ENCODE measurements at regions not wholly inside any gene's neighbourhood (a gene's known extent, or its start where the extent isn't known, plus 50 kb on each side); places are given as distances from the start of the nearest gene placed in this dataset.

- 94 to 100% methylated on average over 1 to 3 of the region's 3 CpGs for WGBS, 2 donors (ENCODE audit: low coverage in 1 of 2)
- no peaks in the 10 kb centered on the region for H3K36me3 ChIP-seq
- H3K4me1 ChIP-seq: peaks cover 2 to 15% (median 13%) of the 10 kb centered on the region in 4 donors
- intact Hi-C loops (cut with DNase I; ENCODE audit: low total_unique reads) (no loop called here), in situ Hi-C loops (cut with MboI; ENCODE audit: low pct_ligation_motif_present in 1 of 4, low pct_unique_long_range_greater_than_20kb in 1 of 4, low sequenced_read_pairs in 3 of 4) (no loop called here)
- TF ChIP-seq EP300 (IDR thresholded peaks at IDR 0.05; ENCODE audit: low read depth): no peak
- TF ChIP-seq CTCF (IDR thresholded peaks at IDR 0.05): no peak
- no peak for TF ChIP-seq POLR2A (IDR thresholded peaks at IDR 0.05)
- no peak for TF ChIP-seq POLR2AphosphoS5 (IDR thresholded peaks at IDR 0.05)
- H3K27me3 ChIP-seq: no peaks in the 10 kb centered on the region
- H3K9me3 ChIP-seq: peaks cover 0 to 8% of the 10 kb centered on the region in 2 donors
- H3K4me3 ChIP-seq: no peak overlapping the region
- H3K27ac ChIP-seq: no peak overlapping the region
- DNase-seq: no peak
Observed at GRCh38 chr2:8528863-8529262, 153.0 kb upstream of the ID2 start.

GRCh38 chr2:8529706-8530277 lies 152.1 kb upstream of the ID2 start:
- Histone ChIP-seq H3K4me3 (no peak overlapping the region), H3K36me3 (no peaks in the 10 kb centered on the region), H3K9me3 (peaks cover 0 to 8% of the 10 kb centered on the region in 2 donors), H3K27me3 (no peaks in the 10 kb centered on the region), H3K4me1 (peaks cover 2 to 17% (median 13%) of the 10 kb centered on the region in 4 donors), H3K27ac (no peak overlapping the region)
- no peak for DNase-seq
- WGBS, 2 donors (ENCODE audit: low coverage in 1 of 2): 77 to 94% methylated on average over 3 to 6 of the region's 6 CpGs
- in situ Hi-C loops (cut with MboI; ENCODE audit: low pct_ligation_motif_present in 1 of 4, low pct_unique_long_range_greater_than_20kb in 1 of 4, low sequenced_read_pairs in 3 of 4) (no loop called here), intact Hi-C loops (cut with DNase I; ENCODE audit: low total_unique reads) (no loop called here)
- TF ChIP-seq POLR2AphosphoS5 (IDR thresholded peaks at IDR 0.05) (no peak), EP300 (IDR thresholded peaks at IDR 0.05; ENCODE audit: low read depth) (no peak), CTCF (IDR thresholded peaks at IDR 0.05) (no peak)

- Histone ChIP-seq H3K4me1 (peaks cover 2 to 17% (median 7%) of the 10 kb centered on the region in 4 donors), H3K9me3 (peaks cover 0 to 8% of the 10 kb centered on the region in 2 donors), H3K27ac (no peak overlapping the region), H3K27me3 (no peaks in the 10 kb centered on the region), H3K4me3 (no peak overlapping the region), H3K36me3 (no peaks in the 10 kb centered on the region)
- in situ Hi-C loops (cut with MboI; ENCODE audit: low pct_ligation_motif_present in 1 of 4, low pct_unique_long_range_greater_than_20kb in 1 of 4, low sequenced_read_pairs in 3 of 4): no loop called here
- intact Hi-C loops (cut with DNase I; ENCODE audit: low total_unique reads): no loop called here
- 89% methylated on average over 1 of the region's 1 CpG for WGBS, 2 donors (ENCODE audit: low coverage in 1 of 2)
- no peak for DNase-seq
- TF ChIP-seq POLR2AphosphoS5 (IDR thresholded peaks at IDR 0.05): no peak
- TF ChIP-seq CTCF (IDR thresholded peaks at IDR 0.05): no peak
- no peak for TF ChIP-seq EP300 (IDR thresholded peaks at IDR 0.05; ENCODE audit: low read depth)
- no peak for TF ChIP-seq POLR2A (IDR thresholded peaks at IDR 0.05)
Observed at GRCh38 chr2:8531481-8531880, 150.4 kb upstream of the ID2 start.

GRCh38 chr2:8532438-8532837 lies 149.4 kb upstream of the ID2 start:
- Histone ChIP-seq H3K4me1 (peaks cover 0 to 22% (median 6%) of the 10 kb centered on the region in 4 donors), H3K4me3 (no peak overlapping the region), H3K27ac (no peak overlapping the region), H3K36me3 (no peaks in the 10 kb centered on the region), H3K27me3 (no peaks in the 10 kb centered on the region), H3K9me3 (peaks cover 0 to 8% of the 10 kb centered on the region in 2 donors)
- intact Hi-C loops (cut with DNase I; ENCODE audit: low total_unique reads) (no loop called here), in situ Hi-C loops (cut with MboI; ENCODE audit: low pct_ligation_motif_present in 1 of 4, low pct_unique_long_range_greater_than_20kb in 1 of 4, low sequenced_read_pairs in 3 of 4) (no loop called here)
- no peak for DNase-seq
- TF ChIP-seq EP300 (IDR thresholded peaks at IDR 0.05; ENCODE audit: low read depth) (no peak), CTCF (IDR thresholded peaks at IDR 0.05) (no peak), POLR2AphosphoS5 (IDR thresholded peaks at IDR 0.05) (no peak), POLR2A (IDR thresholded peaks at IDR 0.05) (no peak)
- 92 to 94% methylated on average over 5 of the region's 5 CpGs for WGBS, 2 donors (ENCODE audit: low coverage in 1 of 2)
